ENCODE measurements at regions not wholly inside any gene's neighbourhood (a gene's known extent, or its start where the extent isn't known, plus 50 kb on each side); places are given as distances from the start of the nearest gene placed in this dataset.
"Not testable (repeated sequence)": the region's sequence is repeated elsewhere in the genome, so short reads cannot be mapped to it uniquely, and the experiment has no call there.

DNA sequence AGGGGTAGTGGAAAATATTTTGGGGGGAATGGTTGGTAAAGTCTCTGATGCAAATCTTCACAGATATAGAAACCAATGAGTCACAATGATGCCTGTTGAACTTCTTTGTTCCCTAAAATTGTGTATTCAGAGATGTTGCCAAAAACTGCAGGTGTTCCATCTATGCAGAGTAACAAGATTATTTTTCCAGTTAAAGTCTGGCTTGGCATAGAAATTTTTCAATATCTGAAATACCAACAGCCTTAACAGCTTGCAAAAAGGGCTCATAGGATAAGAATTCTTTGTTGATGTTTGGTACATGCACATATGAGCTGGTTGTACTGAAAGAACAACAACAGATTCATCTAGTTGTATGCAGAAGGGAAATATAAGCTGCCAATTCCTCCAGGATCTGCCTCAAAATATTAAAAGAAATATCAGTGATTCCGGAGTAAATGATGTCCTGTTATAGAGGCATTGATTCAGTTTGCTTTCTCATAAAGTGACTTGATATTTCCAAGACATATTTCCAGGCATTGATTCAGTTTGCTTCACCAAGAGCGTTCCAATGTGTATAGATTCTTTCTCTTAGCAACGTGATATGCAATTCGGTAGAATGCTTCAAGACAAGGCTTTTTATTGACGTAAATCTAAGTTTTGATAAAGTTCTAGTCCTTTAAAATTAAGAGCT lies 564.4 kb downstream of the TMA16 start:
- H3K36me3 Mint-ChIP-seq (ENCODE audit: low read depth) = no peaks in the 10 kb centered on the region
- no peak overlapping the region for H3K4me3 Mint-ChIP-seq
- DNase-seq (no peak), ATAC-seq (no peak)
- CTCF ChIA-PET = no interaction called here
- no peaks in the 10 kb centered on the region for H3K4me1 Mint-ChIP-seq
- intact Hi-C loops (cut with DNase I, micrococcal nuclease) = no loop called here
- POLR2A ChIA-PET = no interaction called here
- H3K27me3 Mint-ChIP-seq = no peaks in the 10 kb centered on the region
- H3K27ac Mint-ChIP-seq = no peak overlapping the region
- H3K9me3 Mint-ChIP-seq (ENCODE audit: low read depth) = peaks cover 2% of the 10 kb centered on the region

DNA sequence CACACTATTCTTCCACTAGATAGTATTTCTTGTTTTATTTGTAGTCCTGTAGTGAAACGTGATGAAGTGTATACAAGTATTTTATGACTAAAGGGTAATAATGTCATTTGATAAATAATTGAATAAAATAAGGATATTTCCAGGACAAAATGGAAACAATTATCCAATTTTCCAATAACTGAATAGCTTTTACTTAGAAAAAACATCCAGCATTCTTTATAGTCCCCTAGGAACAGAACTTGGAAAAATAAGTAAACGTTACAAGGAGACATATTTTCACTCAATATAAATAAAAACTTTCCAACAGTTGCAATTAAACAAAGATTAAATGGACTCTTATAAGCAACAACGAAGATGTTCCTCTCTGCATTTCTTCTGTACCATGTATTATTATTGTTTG lies 566.0 kb downstream of the TMA16 start:
- CTCF ChIA-PET = no interaction called here
- Mint-ChIP-seq H3K27ac (no peak overlapping the region), H3K4me1 (no peaks in the 10 kb centered on the region), H3K4me3 (no peak overlapping the region), H3K27me3 (no peaks in the 10 kb centered on the region), H3K9me3 (ENCODE audit: low read depth) (peaks cover 4% of the 10 kb centered on the region), H3K36me3 (ENCODE audit: low read depth) (no peaks in the 10 kb centered on the region)
- POLR2A ChIA-PET = no interaction called here
- ATAC-seq (no peak), DNase-seq (no peak)
- intact Hi-C loops (cut with DNase I, micrococcal nuclease) = no loop called here

DNA sequence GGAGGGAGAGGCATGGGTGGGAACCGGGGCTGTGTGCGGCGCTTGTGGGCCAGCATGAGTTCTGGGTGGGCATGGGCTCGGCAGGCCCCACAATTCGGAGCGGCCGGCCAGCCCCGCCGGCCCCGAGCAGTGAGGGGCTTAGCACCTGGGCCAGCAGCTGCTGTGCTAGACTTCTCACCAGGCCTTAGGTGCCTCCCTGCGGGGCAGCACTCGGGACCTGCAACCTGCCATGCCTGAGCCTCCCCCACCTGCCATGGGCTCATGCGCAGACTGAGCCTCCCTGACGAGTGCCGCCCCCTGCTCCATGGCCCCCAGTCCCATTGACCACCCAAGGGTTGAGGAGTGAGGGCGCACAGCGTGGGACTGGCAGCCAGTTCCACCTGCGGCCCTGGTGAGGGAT lies 573.9 kb downstream of the TMA16 start:
- H3K4me1 Mint-ChIP-seq = no peaks in the 10 kb centered on the region
- no peak overlapping the region for H3K4me3 Mint-ChIP-seq
- H3K27ac Mint-ChIP-seq = no peak overlapping the region
- H3K36me3 Mint-ChIP-seq (ENCODE audit: low read depth) = no peaks in the 10 kb centered on the region
- ChIA-PET CTCF (no interaction called here), POLR2A (no interaction called here)
- no peak for DNase-seq
- peaks cover 20% of the 10 kb centered on the region for H3K9me3 Mint-ChIP-seq (ENCODE audit: low read depth)
- no peaks in the 10 kb centered on the region for H3K27me3 Mint-ChIP-seq
- intact Hi-C loops (cut with DNase I, micrococcal nuclease) = no loop called here
- ATAC-seq = no peak

DNA sequence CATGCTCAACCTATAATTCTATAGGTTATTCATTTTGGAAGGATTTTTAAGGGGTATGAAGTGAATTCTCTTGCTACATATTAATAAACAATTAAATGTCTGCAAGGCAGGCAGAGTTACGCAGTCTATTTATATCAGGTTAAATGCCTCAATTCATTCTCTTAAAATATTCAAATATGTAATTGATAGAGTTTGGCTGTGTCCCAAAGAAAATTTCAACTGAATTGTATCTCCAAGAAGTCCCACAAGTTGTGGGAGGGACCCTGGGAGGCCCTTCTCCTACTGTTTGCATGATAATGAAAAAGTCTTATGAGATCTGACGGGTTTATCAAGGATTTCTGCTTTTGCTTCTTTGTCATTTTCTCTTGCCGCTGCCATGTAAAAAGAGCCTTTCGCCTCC lies 576.1 kb downstream of the TMA16 start:
- ChIA-PET CTCF (no interaction called here), POLR2A (no interaction called here)
- no peak for DNase-seq
- Mint-ChIP-seq H3K27ac (no peak overlapping the region), H3K36me3 (ENCODE audit: low read depth) (no peaks in the 10 kb centered on the region), H3K4me1 (no peaks in the 10 kb centered on the region), H3K27me3 (no peaks in the 10 kb centered on the region), H3K4me3 (no peak overlapping the region), H3K9me3 (ENCODE audit: low read depth) (peaks cover 17% of the 10 kb centered on the region)
- intact Hi-C loops (cut with DNase I, micrococcal nuclease) = no loop called here
- ATAC-seq = no peak

DNA sequence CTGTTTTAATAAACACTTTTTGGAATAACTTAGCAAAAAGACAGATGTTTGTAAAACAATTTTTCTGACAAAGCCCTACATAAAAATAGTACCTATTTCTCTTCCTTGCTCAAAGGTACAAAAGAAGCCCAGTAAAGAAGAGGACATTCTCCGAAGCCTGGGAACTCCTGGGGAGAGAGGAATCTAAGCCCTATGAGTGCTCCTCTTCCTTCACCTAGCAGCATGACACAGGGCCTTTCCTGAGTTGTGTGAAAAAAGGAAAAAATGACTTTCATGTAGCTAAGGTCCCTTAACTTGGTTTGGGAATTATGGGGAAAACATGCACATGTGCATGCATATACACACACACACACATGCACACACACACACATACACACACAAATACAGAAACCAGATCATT lies 586.9 kb downstream of the TMA16 start:
- Mint-ChIP-seq H3K27ac (no peak overlapping the region), H3K27me3 (no peaks in the 10 kb centered on the region), H3K4me1 (no peaks in the 10 kb centered on the region), H3K36me3 (ENCODE audit: low read depth) (no peaks in the 10 kb centered on the region), H3K9me3 (ENCODE audit: low read depth) (no peaks in the 10 kb centered on the region), H3K4me3 (no peak overlapping the region)
- no peak for ATAC-seq
- POLR2A ChIA-PET = no interaction called here
- intact Hi-C loops (cut with DNase I, micrococcal nuclease) = no loop called here
- CTCF ChIA-PET = no interaction called here
- DNase-seq = no peak

DNA sequence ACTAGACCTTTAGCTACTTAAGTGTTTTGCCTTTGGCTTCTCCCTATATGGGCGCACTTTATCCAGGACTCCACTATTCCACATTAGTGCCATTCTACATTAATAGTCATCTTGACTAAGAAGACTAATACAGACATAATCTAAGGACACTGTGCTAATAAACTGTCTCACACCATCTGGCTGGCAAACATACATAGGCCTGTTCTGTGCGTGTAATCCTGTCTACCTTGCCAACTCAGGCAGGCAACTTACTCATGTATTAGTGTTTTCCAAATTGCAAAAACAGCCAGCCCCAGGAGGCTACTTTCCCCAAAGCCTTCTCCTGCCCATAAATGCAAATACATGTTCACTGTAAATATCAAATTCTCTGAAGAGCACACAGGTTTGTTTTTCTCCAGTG lies 587.3 kb downstream of the TMA16 start:
- no peak for DNase-seq
- CTCF ChIA-PET = no interaction called here
- Mint-ChIP-seq H3K4me1 (no peaks in the 10 kb centered on the region), H3K4me3 (no peak overlapping the region), H3K9me3 (ENCODE audit: low read depth) (no peaks in the 10 kb centered on the region), H3K27me3 (no peaks in the 10 kb centered on the region), H3K36me3 (ENCODE audit: low read depth) (no peaks in the 10 kb centered on the region), H3K27ac (no peak overlapping the region)
- no peak for ATAC-seq
- POLR2A ChIA-PET = no interaction called here
- intact Hi-C loops (cut with DNase I, micrococcal nuclease) = no loop called here

DNA sequence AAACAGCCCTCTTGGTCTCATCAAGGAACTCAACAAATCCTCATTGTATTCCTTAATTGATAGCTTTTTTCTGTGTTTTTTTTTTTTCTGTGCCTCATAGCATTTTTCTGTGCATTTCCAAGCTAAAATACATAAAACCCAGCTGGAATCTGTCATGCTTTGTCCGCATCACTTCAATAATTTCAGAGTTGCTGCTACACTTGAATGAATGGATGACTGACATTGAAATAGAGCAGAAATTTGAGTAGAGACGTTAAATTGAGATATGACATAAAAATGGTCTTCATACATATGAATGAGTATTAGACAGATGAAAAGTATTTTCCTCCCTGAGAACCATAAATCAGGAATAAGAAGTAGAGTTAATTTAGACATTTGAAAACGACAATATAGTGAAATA lies 593.2 kb downstream of the TMA16 start:
- Mint-ChIP-seq H3K4me3 (no peak overlapping the region), H3K36me3 (ENCODE audit: low read depth) (no peaks in the 10 kb centered on the region), H3K27ac (no peak overlapping the region), H3K27me3 (no peaks in the 10 kb centered on the region), H3K9me3 (ENCODE audit: low read depth) (no peaks in the 10 kb centered on the region), H3K4me1 (no peaks in the 10 kb centered on the region)
- ChIA-PET POLR2A (no interaction called here), CTCF (no interaction called here)
- ATAC-seq = no peak
- intact Hi-C loops (cut with DNase I, micrococcal nuclease) = no loop called here
- DNase-seq = no peak

DNA sequence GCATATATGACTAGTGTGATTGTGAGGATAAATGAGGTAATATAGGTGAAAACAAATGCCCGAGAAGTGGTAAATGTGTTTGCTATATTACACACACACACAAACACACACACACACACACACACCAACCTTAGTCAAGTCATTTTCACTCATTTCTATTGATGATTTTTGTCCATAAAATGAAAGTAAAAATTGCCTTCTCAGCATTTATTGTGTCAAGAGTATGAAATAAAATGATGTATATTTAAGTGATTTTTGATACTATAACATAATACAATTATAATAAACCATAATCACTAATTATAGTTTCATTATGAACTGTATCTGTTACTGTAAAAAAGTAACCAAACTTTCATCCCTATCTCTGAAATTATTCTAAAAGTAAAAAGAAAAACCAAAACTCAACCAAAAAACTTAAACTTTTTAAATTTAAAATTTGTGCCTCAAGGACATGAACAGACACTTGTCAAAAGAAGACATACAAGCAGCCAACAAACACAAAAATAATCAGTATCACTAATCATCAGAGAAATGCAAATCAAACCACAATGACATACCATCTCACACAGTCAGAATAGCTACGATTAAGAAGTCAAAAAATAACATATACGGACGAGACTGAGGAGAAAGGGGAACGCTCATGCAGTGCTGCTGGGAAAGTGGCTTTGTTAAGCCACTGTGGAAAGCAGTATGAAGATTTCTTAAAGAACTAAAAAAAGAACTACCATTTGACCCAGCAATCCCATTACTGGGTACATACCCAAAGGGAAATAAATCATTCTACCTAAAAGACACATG lies 601.0 kb downstream of the TMA16 start:
- no peak for ATAC-seq
- POLR2A ChIA-PET = no interaction called here
- no peak for DNase-seq
- Mint-ChIP-seq H3K36me3 (ENCODE audit: low read depth) (no peaks in the 10 kb centered on the region), H3K4me1 (no peaks in the 10 kb centered on the region), H3K27me3 (peaks cover 2% of the 10 kb centered on the region), H3K9me3 (ENCODE audit: low read depth) (no peaks in the 10 kb centered on the region), H3K4me3 (no peak overlapping the region), H3K27ac (no peak overlapping the region)
- CTCF ChIA-PET = no interaction called here
- intact Hi-C loops (cut with DNase I, micrococcal nuclease) = no loop called here

DNA sequence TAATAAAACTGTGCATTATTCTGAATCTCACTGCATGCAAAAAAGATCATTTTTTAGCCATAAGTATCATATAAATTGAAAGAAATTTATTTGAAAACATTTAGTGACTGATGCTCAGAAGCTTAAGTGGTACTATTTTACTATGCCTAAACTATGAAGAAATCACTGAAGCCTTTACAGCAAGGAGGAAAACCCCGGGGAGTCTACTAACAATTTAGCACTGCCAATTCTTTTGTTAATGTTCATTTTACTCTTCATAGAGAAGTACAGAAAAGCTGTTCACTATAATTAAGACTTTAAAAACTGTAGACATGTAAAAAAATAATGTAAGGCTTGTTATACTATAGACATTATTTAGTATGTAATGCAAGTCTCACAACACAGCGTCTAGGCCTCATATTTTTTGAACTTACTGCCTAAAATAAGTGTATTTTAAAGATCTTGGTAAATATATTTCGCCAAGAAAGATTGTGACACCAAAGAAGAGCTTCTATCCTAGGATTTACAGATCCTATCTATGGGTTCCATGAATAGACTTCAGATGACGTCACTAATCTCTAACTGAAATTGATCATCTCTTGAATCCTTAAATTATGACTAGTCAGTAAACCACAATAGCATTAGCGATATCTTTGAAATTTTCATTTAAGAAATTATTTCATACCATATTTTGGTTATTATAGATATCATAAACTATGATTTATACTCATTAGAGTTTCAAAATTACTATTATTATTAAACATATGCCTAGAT lies 602.5 kb downstream of the TMA16 start:
- Mint-ChIP-seq H3K4me3 (no peak overlapping the region), H3K27ac (no peak overlapping the region), H3K9me3 (ENCODE audit: low read depth) (no peaks in the 10 kb centered on the region), H3K27me3 (peaks cover 2% of the 10 kb centered on the region), H3K4me1 (no peaks in the 10 kb centered on the region), H3K36me3 (ENCODE audit: low read depth) (no peaks in the 10 kb centered on the region)
- ATAC-seq = no peak
- no peak for DNase-seq
- POLR2A ChIA-PET = no interaction called here
- intact Hi-C loops (cut with DNase I, micrococcal nuclease) = no loop called here
- CTCF ChIA-PET = no interaction called here

DNA sequence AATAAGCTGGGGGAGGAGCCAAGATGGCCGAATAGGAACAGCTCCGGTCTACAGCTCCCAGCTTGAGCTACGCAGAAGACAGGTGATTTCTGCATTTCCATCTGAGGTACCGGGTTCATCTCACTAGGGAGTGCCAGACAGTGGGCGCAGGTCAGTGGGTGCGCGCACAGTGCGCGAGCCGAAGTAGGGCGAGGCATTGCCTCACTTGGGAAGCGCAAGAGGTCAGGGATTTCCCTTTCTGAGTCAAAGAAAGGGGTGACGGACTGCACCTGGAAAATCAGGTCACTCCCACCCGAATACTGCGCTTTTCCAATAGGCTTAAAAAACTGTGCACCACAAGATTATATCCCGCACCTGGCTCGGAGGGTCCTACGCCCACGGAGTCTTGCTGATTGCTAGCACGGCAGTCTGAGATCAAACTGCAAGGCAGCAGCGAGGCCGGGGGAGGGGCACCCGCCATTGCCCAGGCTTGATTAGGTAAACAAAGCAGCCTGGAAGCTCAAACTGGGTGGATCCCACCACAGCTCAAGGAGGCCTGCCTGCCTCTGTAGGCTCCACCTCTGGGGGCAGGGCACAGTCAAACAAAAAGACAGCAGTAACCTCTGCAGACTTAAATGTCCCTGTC lies 606.4 kb downstream of the TMA16 start:
- H3K4me1 Mint-ChIP-seq; H3K27ac Mint-ChIP-seq; intact Hi-C loops (cut with DNase I, micrococcal nuclease); DNase-seq; CTCF ChIA-PET; H3K27me3 Mint-ChIP-seq; ATAC-seq; POLR2A ChIA-PET; H3K4me3 Mint-ChIP-seq; H3K9me3 Mint-ChIP-seq (ENCODE audit: low read depth); H3K36me3 Mint-ChIP-seq (ENCODE audit: low read depth): not testable (repeated sequence)

DNA sequence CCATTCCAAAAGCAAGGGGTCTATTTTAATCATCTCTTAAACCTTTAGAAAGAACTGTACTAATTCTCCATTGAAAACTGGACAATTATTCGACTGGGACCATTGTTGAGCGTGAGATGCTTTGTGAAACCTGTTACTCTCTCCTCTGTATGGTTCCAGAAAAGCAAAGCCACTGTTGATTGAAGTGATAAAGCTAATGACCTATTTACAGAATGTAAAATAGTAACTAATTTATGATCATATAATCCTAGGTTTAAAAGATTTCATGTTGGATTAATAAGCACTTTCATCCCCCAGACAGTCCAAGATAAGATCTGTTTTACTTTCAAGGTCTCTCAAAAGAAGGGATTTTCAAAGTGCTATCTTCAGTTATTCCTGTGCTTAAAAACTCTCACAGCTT lies 614.5 kb downstream of the TMA16 start:
- Mint-ChIP-seq H3K4me3 (no peak overlapping the region), H3K27ac (no peak overlapping the region), H3K27me3 (no peaks in the 10 kb centered on the region), H3K36me3 (ENCODE audit: low read depth) (no peaks in the 10 kb centered on the region), H3K4me1 (no peaks in the 10 kb centered on the region), H3K9me3 (ENCODE audit: low read depth) (no peaks in the 10 kb centered on the region)
- ChIA-PET CTCF (no interaction called here), POLR2A (no interaction called here)
- DNase-seq (no peak), ATAC-seq (no peak)
- intact Hi-C loops (cut with DNase I, micrococcal nuclease) = no loop called here

DNA sequence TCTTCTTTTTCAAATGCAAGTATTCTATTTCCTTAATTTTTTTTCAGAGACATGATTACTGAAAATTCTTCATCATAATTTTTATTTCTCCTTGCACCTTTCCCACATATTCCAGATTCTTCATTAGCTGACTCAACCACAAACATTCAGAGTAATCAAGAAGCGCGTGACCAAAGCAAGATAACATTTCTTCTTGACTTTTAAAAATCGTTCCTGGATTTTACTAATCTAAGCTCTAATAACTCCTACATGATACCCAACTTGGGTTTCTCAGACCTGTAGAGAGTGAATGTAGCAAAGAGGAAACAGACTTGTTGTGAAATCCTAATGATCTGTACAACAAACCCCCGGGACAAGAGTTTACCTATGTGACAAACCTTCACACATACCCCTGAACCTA lies 615.0 kb downstream of the TMA16 start:
- intact Hi-C loops (cut with DNase I, micrococcal nuclease) = no loop called here
- no peaks in the 10 kb centered on the region for H3K36me3 Mint-ChIP-seq (ENCODE audit: low read depth)
- H3K27me3 Mint-ChIP-seq = no peaks in the 10 kb centered on the region
- H3K4me1 Mint-ChIP-seq = no peaks in the 10 kb centered on the region
- ChIA-PET CTCF (interaction anchor here (0.6 kb wide), 1 partner anchor 21 kb away, joined by 3 read pairs; no protein-coding TSS in a partner anchor), POLR2A (no interaction called here)
- H3K9me3 Mint-ChIP-seq (ENCODE audit: low read depth) = no peaks in the 10 kb centered on the region
- DNase-seq (no peak), ATAC-seq (no peak)
- no peak overlapping the region for H3K4me3 Mint-ChIP-seq
- no peak overlapping the region for H3K27ac Mint-ChIP-seq
